GM12872 (cell line): ENCODE measurements at regions not wholly inside any gene's neighbourhood (a gene's known extent, or its start where the extent isn't known, plus 50 kb on each side); places are given as distances from the start of the nearest gene placed in this dataset.

Source experiments
- CTCF ChIP-seq: IDR thresholded peaks from 3 replicates; pipeline ENCODE4 v1.5.1; 2011; ENCODE audit warnings: low read depth, mild to moderate bottlenecking, low read length, moderate library complexity; ENCODE audit not compliant: insufficient read depth

- no peak for TF ChIP-seq CTCF
Observed at GRCh38 chr1:60279798-60280197, 206.2 kb upstream of the C1orf87 start.

- TF ChIP-seq CTCF = no peak
Observed at GRCh38 chr1:60277269-60277668, 203.7 kb upstream of the C1orf87 start.

- no peak for TF ChIP-seq CTCF
Observed at GRCh38 chr1:60274422-60275290, 201.1 kb upstream of the C1orf87 start.

- TF ChIP-seq CTCF = no peak
Observed at GRCh38 chr1:60273185-60273584, 199.6 kb upstream of the C1orf87 start.

GRCh38 chr1:60271041-60271440 lies 197.5 kb upstream of the C1orf87 start:
- TF ChIP-seq CTCF = no peak

GRCh38 chr1:60268451-60268850 lies 194.9 kb upstream of the C1orf87 start:
- no peak for TF ChIP-seq CTCF

GRCh38 chr1:60265560-60266535 lies 192.3 kb upstream of the C1orf87 start:
- TF ChIP-seq CTCF = no peak
